Activated CD8-positive, alpha-beta memory T cell treated with anti-CD3 and anti-CD28 coated beads for 36 hours (primary cell): ENCODE measurements at regions not wholly inside any gene's neighbourhood (a gene's known extent, or its start where the extent isn't known, plus 50 kb on each side); places are given as distances from the start of the nearest gene placed in this dataset.
"Not testable (repeated sequence)": the region's sequence is repeated elsewhere in the genome, so short reads cannot be mapped to it uniquely, and the experiment has no call there.

Experiments used
- CTCF ChIA-PET: fragments of 350-600 bp; sonication (Branson Sonifier 250); formaldehyde crosslinking; loops from one replicate; lab custom pipeline; 2021; ENCODE audit warnings: antibody characterized with exemption; lab: Charles Lee
- POLR2A ChIA-PET: fragments of 350-600 bp; sonication (Branson Sonifier 250); formaldehyde crosslinking; loops from one replicate; lab custom pipeline; 2021; ENCODE audit warnings: antibody characterized with exemption; lab: Charles Lee

DNA sequence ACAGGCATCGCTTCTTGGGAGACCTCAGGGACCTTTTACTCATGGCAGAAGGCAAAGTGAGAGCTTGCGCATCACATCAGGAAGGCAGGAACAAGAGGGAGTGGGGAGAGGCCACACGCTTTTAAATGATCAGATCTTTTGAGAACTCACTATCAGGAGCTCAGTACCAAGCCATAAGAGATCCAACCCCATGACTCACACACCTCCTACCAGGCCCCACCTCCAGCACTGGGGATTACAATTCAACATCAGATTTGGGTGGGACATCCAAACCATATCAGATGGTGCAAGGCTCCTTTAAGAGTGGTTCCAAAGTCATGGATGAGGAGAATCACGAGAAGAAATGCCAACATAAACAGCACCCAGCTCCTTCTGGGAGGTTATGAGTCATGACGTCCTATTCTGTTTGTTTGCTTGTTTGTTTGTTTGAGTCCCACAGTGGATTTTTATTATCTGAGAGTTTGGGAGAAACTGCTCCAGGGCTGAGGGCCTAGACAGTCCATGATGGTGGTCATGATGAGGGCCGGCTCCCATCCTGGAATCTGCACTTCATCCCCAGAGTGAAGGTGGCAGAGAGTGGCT, 453.5 kb downstream of the GADD45G start:
- ChIA-PET CTCF (interaction anchor here (0.9 kb wide), 1 partner anchor 12 kb away, joined by 3 read pairs; no protein-coding TSS in a partner anchor), POLR2A (no interaction called here)

DNA sequence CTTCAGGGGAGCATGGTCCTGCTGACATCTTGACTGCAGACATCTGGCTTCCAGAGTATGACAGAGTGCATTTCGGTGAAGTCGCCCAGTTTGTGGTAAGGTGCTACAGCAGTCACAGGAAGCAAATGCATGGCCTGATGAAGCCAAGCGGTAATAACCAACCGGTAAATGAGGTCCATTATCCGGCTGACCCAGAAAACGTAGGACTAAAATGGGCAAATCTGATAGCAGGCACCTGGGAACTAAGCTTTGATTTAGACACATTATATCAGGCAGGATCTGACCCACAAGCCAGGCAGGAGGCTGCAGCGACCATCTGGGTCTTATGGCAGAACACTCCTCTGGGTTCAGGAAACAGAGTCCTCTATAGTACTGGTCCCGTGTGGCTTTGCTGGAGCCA, 454.6 kb downstream of the GADD45G start:
- ChIA-PET CTCF (no interaction called here), POLR2A (no interaction called here)

DNA sequence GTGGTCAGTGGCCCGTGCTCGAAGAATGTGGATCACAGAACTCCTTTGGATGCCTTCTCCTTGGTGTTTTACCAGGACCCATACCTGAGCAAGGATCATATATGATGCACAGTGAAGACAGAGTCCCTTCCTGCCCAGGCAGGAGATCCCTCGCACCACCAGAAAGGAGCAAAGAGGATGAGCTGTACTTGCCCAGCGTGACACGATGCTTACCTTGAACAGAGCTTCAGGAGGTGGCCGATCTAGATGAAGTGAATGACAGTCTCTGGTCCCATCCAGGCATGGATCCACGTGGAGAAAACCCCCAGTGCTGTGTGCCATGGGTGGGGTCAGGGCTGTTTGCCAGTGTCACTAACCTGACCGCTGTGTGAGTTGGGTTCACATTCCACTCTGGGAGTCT, 455.4 kb downstream of the GADD45G start:
- POLR2A ChIA-PET: interaction anchor here (0.7 kb wide), 1 partner anchor 68 kb away, joined by 3 read pairs; no protein-coding TSS in a partner anchor
- CTCF ChIA-PET: no interaction called here

DNA sequence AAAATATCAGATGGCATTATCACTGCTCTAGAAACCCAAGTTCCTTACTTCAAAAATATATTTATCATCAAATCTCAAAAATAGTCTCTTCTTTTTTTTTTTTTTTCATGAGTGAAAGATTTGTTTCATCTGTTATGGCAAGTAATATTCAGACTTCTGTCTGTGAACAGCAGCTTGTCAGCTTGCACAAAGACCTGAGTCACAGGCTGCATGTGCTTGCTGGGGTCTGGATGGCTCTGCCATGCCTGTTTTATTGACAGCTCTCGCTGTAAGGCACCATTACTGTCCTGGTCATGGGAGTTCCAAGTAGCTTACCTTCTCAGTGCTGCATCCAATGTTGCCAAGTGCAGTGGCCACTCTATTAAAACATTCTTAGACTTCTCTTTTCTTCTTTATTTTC, 456.4 kb downstream of the GADD45G start:
- POLR2A ChIA-PET: interaction anchor here (0.7 kb wide), 1 partner anchor 9 kb away, joined by 4 read pairs; no protein-coding TSS in a partner anchor

DNA sequence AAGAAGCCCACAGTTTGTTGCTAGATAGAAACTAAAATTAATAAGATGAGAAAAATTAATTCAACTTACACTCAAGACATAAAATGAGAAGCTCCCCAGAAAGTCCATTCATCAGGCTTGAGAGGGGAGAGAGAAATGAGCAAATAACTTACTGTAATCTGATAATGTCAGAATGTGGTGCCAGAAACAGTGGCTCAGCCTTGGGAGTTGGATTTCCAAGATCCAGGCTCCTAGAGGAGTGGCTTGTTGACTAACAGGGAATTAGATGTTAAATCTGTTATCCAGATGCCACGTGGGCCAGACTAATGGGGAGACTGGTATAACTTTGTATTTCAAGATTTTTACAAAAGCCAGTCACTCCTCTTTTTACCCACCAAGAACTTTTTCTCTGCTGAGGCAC, 458.2 kb downstream of the GADD45G start:
- ChIA-PET CTCF (interaction anchor here (0.6 to 1.4 kb wide), 2 partner anchors 470 to 1637 kb away, joined by 3 read pairs; no protein-coding TSS in a partner anchor), POLR2A (no interaction called here)

More for the DNA sequence above, 456.4 kb downstream of the GADD45G start:
- CTCF ChIA-PET: no interaction called here

DNA sequence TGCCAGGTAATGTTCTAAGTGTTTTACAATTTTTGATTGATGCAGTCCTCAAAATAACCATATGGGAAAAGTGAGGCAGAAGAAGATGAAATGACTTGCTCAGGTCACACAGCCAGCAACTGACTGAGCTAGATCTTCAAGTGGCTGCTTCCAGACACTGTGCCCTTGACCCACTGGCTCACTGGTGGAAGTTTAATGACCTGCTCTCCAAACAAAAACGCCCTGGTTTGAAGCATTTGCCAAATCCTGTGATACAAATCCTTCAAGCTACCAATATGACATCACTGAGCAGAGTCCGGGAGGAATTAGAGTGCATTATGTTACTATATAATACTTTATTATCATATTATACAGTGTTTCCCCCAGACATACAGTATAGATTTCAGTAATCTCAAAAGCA, 459.4 kb downstream of the GADD45G start:
- CTCF ChIA-PET: no interaction called here
- POLR2A ChIA-PET: no interaction called here

DNA sequence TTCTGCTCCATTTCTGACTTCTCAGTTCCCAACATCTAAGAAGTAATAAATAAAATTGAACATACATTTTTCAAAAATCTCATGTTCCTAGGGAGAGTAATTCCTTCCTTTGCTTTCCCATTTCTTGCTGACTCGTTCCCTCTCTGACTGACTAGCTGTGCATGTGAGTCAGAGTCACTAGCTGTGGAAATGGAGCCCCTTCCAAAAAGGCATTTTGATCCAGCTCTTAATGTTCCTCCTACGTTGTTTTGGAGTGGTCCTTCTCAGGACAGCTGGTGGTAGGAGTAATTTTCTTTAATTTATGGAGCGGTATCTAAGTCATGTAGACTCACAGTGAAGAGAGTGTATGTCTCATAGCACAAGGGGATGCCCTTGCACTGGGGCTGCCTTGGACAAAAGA, 460.2 kb downstream of the GADD45G start:
- CTCF ChIA-PET: no interaction called here

DNA sequence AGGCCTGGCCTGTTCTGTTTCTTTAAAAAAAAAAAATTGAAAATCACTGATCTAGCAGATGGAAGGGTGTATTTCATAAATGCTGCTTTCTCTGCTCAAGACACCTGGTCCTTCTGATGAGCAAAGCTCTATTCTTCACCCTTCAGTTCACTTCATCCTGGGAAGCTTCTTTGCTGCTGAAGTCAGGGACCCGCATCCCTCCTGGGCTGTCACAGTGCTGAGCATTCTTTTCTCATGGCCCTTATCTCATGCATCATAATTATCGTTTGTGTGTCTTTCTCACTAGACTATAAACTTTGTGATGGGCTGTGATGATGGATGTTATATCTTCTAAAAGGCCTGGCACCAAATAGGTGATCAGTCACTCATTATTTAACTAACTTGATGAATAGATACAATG, 461.0 kb downstream of the GADD45G start:
- ChIA-PET POLR2A (no interaction called here), CTCF (no interaction called here)

More for the DNA sequence above, 460.2 kb downstream of the GADD45G start:
- POLR2A ChIA-PET: no interaction called here

DNA sequence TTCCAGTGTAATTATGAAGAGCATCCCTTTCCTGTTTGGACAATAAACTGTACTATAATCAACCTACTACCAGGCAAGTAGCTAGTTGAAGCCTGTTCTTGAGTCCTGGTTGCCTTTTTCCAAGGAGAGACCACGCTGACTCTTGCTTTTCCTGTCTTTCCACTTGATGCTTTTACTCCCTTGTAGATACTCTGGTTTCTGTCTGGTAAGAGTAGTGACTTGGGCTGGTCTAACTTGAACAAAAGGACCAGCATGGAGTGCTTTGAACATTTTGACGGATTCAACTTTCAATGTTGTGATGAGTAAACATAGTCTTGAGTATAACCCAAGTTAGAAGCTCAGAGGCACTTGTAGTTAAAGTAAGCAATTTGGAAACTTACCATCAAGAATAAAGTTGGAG, 464.3 kb downstream of the GADD45G start:
- CTCF ChIA-PET: no interaction called here
- POLR2A ChIA-PET: no interaction called here

DNA sequence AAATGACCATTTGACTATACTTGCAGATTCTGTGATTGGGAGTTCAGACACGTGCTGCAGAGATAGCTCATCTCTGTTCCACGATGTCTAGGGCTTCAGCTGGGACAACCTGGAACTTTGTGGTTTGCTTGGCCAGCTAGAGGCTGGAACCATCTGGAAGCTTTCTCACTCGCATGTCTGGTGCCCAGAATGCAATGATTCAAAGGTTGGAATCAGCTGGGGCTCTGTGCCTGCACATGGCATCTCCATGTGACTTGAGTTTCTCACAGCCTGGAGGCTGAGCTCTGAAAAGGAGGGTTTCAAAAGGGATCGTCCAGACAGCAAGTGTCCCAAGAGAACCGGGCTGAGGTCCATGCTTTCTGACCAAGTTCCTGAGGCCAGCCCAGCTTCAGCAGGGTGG, 465.2 kb downstream of the GADD45G start:
- POLR2A ChIA-PET: interaction anchor here (0.8 kb wide), 1 partner anchor 9 kb away, joined by 4 read pairs; no protein-coding TSS in a partner anchor
- CTCF ChIA-PET: no interaction called here

DNA sequence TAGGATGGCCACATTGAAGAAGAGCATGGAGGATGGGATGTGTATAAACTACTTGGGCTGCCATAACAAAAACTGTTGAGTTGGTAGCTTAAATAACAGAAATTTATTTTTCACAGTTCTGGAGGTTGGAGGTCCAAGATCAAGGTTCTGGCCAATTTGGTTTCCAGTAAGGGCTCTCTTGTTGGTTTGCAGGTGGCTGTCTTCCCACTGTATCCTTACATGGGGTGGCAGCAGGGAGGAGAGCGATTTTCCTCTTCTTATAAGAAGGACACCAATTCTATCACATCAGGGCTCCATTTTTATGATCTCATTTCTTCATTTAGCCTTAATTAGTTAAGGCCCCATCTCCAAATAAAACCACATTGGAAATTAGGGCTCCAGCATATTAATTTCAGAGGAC, 465.7 kb downstream of the GADD45G start:
- CTCF ChIA-PET: no interaction called here
- POLR2A ChIA-PET: interaction anchor here (0.8 kb wide), 1 partner anchor 9 kb away, joined by 4 read pairs; no protein-coding TSS in a partner anchor

DNA sequence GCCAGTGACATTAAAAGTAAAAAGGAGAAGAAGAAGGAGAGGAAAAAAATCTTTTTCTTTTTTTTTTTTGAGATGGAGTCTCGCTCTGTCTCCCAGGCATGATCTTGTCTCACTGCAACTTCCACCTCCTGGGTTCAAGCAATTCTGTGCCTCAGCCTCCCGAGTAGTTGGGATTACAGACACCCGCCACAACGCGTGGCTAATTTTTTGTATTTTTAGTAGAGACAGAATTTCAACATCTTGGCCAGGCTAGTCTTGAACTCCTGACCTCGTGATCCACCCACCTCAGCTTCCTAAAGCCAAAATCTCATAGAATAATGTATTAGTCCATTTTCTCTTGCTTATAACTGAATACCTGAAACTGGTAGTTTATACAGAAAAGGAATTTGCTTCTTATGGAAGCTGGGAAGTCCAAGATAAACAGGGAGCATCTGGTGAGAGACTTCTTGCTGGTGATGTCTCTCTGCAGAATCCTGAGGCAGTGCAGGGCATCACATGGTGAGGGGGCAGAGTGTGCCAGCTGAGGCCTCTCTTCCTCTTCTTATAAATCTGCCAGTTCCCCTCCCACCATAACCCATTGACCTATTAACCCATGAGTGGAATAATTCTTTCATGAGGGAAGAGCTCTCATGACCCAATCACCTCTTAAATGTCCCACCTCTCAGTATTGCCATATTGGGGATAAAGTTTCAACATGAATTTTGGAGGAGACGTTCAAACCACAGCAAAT, 466.3 kb downstream of the GADD45G start:
- ChIA-PET CTCF (no interaction called here), POLR2A (no interaction called here)

DNA sequence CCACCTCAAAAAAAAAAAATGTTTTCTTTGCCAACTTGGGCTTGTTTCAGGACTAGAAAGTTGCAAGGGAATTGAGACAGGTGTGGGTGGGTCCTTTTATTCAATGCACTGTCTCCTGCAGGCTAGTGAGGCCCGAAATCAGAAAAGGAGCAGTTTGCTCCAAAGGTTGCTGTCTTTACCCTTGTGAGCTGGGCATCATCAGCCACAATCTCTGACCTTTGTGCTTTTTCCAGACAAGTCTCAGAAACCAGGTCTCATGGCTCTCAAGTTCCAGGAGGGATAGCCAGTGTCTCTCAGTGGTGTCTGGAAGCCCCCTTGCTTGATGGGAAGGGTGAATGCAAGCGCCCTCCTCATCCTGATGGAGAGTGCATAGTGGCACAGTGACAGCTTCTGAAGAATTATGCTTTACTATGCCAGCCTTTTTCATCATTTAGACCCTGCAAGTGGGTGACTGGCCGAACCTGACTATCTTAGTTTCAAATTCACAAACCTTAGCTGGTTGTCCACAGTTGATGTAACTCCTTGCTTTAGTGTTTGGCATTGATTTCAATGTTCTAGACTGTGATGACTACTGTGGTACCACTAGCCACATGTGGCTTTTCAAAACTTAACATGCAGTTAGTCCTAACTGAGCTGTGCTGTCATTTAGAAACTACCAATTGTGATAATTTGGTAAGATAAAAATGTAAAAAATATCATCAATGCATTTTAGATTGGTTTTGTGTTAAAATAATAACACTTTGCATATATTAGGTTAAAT, 468.6 kb downstream of the GADD45G start:
- POLR2A ChIA-PET: no interaction called here
- CTCF ChIA-PET: no interaction called here

DNA sequence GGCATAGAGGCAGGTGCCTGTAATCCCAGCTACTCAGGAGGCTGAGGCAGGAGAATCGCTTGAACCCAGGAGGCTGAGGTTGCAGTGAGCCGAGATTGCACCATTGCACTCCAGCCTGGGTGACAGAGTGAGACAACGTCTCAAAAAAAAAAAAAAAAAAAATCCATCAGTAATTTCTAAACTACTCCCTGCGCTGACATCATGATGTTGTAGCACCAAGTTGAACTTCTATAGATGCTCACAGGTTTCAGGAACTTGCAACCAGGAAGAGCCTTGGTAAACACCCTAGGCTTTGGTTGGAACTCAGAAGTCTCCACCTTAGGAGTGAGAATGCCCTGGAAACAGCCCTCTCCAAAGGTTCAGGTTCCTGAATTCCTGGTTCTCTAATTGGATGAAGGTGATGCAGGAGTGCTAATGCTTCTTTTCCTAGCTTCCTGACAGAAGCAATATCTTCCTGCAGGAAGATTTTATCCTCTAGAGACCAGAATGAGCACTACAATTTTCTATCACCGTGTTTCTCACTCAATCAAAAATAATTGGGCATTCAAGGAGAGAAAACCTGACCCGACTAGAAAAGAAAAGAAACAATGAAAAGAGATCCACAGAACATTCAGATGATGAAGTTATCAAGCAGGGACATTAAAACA, 469.6 kb downstream of the GADD45G start:
- ChIA-PET POLR2A (no interaction called here), CTCF (no interaction called here)

DNA sequence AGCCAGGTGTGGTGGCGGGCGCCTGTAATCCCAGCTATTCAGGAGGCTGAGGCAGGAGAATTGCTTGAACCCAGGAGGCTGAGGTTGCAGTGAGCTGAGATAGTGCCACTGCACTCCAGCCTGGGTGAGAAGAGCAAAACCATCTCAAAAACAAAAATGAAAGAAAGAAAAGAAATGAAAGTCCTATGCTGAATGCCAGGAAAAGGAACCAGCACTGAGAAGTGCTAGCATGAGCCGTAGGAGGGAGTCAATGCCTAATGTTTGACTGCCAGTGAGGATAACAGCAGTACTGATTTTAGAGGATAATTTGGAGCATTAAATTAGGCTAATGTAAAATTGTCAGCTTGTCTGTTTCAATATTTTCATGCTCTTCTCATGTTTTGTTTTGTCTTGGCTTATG, 472.8 kb downstream of the GADD45G start:
- POLR2A ChIA-PET, CTCF ChIA-PET: not testable (repeated sequence)

DNA sequence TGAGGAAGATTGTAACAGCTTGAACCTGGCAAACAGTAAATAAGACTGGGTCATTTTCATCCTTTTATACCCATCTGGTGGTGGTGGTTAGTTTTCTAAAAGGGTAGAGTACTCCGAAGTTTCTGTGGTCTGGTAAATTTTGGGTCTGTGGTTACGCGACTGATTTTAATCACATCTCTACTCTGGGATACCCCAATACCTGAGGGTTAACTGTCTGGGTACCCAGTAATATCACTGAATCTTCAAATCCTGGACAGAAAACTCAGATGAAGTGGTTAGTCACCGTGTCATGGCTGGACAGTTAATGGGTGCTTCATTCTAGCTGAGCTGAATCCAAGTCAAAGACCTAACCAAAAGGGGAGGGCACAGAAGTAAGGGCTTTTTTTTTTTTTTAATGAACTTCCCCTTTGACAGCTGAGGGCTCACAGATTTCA, 474.2 kb downstream of the GADD45G start:
- ChIA-PET CTCF (no interaction called here), POLR2A (no interaction called here)

DNA sequence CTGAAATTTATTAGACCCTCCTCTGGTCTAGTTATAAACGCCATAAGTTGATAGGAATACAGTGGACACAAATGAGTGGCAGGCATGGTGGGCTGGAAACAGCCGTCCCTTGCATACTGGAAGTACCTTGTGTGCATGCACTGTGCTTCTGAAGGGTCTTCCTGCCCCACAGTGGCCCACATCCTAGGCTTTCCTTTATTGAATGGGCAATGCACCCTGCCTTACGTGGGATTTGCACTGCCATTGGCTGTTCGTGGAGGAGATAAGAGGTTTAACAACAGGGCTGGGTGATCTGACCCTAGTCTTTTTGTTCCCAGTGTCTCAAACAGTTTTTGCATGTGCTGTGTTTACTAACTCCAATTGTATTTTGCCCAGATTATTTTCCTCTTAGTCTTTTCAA, 480.8 kb downstream of the GADD45G start:
- POLR2A ChIA-PET: no interaction called here
- CTCF ChIA-PET: no interaction called here

DNA sequence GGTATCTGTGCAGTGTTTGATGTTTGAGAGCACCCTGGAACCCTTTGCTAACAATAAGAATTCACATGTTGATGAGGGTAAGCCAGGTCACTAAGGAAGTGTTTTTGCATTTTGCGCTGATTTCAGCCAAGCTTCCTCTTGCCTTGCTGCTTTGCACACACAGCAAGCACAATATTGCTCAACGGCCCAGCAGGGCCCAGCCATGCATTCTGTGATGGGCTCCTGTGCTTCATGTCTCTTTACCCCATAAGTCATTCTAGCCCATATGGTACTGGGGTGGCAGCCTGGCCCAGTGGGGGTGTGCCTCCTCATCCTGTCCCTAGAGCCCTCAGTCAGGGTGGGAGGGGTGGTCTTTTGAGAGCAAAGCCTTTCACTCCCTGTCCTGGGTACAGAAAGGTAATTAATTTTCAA, 481.3 kb downstream of the GADD45G start:
- ChIA-PET POLR2A (no interaction called here), CTCF (no interaction called here)

DNA sequence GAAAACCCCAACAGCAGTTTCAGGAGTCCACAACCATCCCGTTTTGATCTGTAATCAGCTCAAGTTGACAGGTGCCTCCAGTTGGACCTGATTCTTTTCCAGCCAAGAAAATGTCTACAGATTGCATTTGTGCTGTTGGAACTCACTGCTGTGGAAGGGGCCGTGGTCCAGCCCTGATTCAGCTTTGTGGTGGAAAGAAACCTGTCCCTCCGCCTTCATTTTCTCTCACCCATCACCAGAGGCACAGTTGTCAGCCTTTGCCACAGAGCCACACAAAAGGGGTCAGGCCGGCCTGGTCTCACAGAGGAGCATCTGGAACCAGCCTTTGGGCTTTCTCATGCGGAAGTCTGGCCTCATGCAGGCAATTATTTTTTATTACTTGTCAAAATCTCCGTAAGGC, 483.6 kb downstream of the GADD45G start:
- CTCF ChIA-PET: no interaction called here
- POLR2A ChIA-PET: no interaction called here

DNA sequence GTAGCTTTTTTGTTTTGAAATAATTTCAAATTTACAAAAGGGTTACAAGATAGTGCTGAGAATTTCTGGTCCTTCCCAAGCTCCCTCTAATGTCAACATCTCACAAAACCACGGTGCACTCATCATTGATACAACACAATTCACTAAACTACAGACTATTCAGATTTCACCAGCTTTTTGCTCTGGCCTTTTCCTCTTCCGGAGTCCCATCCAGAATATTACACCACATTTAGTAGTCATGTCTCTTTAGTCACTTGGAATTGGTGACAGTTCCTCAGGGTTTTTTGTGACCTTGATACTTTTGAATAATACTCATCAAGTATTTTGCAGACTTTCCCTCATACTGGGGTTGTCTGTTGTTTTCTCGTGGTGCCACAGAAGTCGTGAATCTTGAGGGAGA, 484.0 kb downstream of the GADD45G start:
- ChIA-PET CTCF (no interaction called here), POLR2A (no interaction called here)
